Immature natural killer cell (primary cell): ENCODE measurements at regions not wholly inside any gene's neighbourhood (a gene's known extent, or its start where the extent isn't known, plus 50 kb on each side); places are given as distances from the start of the nearest gene placed in this dataset.

Source experiments
- DNase-seq, 3 donors: peaks; one replicate each; pipeline ENCODE4 v3.0.0; 2022; ENCODE audit warnings: mixed read lengths in 1 of 3
- H3K27ac Mint-ChIP-seq, 6 donors: one replicate each; pipeline ENCODE4 v1.8.0; 2020; ENCODE audit warnings: mixed read lengths in 6 of 6, mild to moderate bottlenecking in 5 of 6, inconsistent platforms in 4 of 6, moderate library complexity in 3 of 6
- H3K27me3 Mint-ChIP-seq, 3 donors: one replicate each; pipeline ENCODE4 v1.8.0; 2020 to 2021; ENCODE audit warnings: low read depth in 3 of 3, mild to moderate bottlenecking in 3 of 3, mixed read lengths in 3 of 3, moderate library complexity in 3 of 3, inconsistent platforms in 1 of 3
- H3K36me3 Mint-ChIP-seq, 3 donors: one replicate each; pipeline ENCODE4 v1.8.0; 2020; ENCODE audit warnings: mixed read lengths in 3 of 3, inconsistent platforms in 2 of 3, mild to moderate bottlenecking in 2 of 3
- H3K4me1 Mint-ChIP-seq, 2 donors: one replicate each; pipeline ENCODE4 v1.8.0; 2020; ENCODE audit warnings: inconsistent platforms in 2 of 2, mild to moderate bottlenecking in 2 of 2, mixed read lengths in 2 of 2, moderate library complexity in 1 of 2
- H3K4me3 Mint-ChIP-seq, 5 donors: one replicate each; pipeline ENCODE4 v1.8.0; 2020; ENCODE audit warnings: mild to moderate bottlenecking in 5 of 5, mixed read lengths in 5 of 5, inconsistent platforms in 3 of 5, moderate library complexity in 3 of 5
- H3K9me3 Mint-ChIP-seq, 6 donors: one replicate each; pipeline ENCODE4 v1.8.0; 2020; ENCODE audit warnings: mild to moderate bottlenecking in 6 of 6, mixed read lengths in 6 of 6, inconsistent platforms in 4 of 6, moderate library complexity in 3 of 6

DNA sequence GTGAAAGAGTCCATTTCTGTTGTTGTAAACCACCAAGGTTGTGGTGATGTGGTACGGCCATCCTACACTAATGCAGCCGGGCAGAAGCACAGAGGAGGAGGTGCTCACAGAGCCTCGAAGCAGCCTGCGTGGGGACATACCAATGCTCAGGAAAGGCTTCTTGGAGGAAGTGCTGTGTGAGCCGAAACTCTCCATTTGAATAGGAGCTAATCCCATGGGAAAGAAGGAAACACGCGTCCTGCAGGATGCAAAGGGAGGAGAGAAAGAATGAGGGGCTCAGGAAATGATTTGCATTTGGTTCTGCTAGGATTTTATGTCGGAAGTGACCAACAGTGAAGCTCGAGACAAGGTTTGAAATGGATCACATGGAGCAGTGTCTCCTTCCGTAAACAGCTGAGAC, 477.9 kb upstream of the ANKRD30A start:
- H3K27ac Mint-ChIP-seq, result no peak overlapping the region
- H3K36me3 Mint-ChIP-seq, result no peaks in the 10 kb centered on the region
- H3K4me3 Mint-ChIP-seq, result no peak overlapping the region
- no peaks in the 10 kb centered on the region for H3K4me1 Mint-ChIP-seq
- H3K27me3 Mint-ChIP-seq, result peaks cover 0 to 2% (median 0%) of the 10 kb centered on the region in 3 donors
- DNase-seq, result no peak
- peaks cover 0 to 15% (median 6%) of the 10 kb centered on the region in 6 donors for H3K9me3 Mint-ChIP-seq

DNA sequence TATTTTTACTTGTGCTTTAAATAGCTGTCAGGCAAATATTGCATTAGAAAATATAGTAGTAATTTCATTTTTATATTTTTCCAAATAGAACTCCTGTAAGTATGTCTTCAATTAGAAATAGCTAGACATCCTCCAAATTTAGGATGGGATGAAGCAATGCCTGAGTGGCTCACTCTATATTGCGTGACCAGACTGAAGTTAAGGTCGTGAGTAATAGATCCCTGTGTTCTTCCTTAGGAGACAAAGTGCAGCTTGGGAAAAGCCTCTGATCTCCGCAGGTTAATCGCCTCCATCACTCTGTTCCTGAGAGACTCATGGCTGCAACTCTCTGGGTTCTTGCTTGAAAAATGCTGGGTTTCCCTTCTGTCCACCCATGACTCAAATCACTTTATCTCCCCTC, 484.8 kb upstream of the ANKRD30A start:
- DNase-seq, result no peak
- no peaks in the 10 kb centered on the region for H3K36me3 Mint-ChIP-seq
- no peaks in the 10 kb centered on the region for H3K4me1 Mint-ChIP-seq
- H3K27me3 Mint-ChIP-seq, result peaks cover 0 to 2% (median 0%) of the 10 kb centered on the region in 3 donors
- H3K9me3 Mint-ChIP-seq, result peaks cover 0 to 14% (median 4%) of the 10 kb centered on the region in 6 donors
- H3K27ac Mint-ChIP-seq, result no peak overlapping the region
- H3K4me3 Mint-ChIP-seq, result no peak overlapping the region

DNA sequence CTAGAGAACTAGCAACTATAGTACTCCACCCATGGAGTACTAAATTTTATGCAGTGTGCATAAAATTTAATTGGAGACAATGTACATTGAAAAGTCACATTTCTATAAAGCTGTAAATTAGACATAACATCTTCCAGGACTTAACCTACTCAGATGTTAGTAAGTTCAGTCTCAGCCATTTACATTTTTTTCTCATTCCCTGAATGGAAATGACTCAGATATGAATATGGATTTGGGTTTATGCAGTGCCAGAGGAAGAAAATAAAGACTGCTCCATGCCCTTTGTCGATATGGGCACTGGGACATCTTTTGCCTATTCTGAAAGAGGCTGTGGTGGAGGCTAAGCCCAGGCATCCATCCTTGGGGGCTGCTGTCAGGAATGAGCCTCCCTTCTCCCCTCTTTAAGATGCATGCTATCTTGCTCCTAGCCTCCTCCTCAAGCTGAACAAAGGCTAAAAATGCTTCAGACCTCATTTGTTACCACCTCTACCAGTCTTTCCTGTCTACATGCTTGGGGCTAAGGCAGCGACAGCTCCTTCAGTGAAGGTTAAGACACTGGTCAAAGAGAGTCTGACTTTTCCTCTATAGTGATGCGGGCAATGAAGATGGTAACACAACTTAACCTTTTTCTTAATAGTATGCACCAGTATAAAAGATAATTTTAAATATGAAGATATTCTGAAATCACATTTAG, 486.8 kb upstream of the ANKRD30A start:
- no peaks in the 10 kb centered on the region for H3K4me1 Mint-ChIP-seq

DNA sequence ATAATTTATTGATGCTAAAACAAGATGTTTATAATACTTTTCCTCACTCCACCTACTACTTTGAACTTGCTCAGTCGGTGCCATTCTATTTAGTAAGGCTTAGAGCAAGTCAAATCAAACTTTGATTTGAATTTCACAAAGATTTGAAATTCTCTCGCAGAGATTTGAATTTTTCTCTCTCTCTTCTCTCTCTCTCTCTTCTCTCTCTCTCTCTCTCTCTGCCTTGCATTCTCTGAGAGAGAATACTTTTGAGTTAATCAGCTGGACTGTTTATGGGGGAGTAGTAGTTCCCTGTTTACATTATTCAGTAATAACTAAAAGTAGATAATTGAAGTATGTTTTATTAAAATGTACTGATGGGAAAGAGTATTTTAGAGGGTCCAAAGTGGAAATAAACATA, 488.5 kb upstream of the ANKRD30A start:
- Mint-ChIP-seq H3K27me3 (no peaks in the 10 kb centered on the region), H3K9me3 (peaks cover under 1 to 22% (median 5%) of the 10 kb centered on the region in 6 donors), H3K4me1 (no peaks in the 10 kb centered on the region), H3K36me3 (no peaks in the 10 kb centered on the region), H3K4me3 (no peak overlapping the region), H3K27ac (no peak overlapping the region)
- DNase-seq, result no peak

More for the DNA sequence above, 486.8 kb upstream of the ANKRD30A start:
- Mint-ChIP-seq H3K27ac (no peak overlapping the region), H3K9me3 (peaks cover 0 to 19% (median 4%) of the 10 kb centered on the region in 6 donors), H3K4me3 (no peak overlapping the region), H3K36me3 (no peaks in the 10 kb centered on the region), H3K27me3 (no peaks in the 10 kb centered on the region)
- no peak for DNase-seq

DNA sequence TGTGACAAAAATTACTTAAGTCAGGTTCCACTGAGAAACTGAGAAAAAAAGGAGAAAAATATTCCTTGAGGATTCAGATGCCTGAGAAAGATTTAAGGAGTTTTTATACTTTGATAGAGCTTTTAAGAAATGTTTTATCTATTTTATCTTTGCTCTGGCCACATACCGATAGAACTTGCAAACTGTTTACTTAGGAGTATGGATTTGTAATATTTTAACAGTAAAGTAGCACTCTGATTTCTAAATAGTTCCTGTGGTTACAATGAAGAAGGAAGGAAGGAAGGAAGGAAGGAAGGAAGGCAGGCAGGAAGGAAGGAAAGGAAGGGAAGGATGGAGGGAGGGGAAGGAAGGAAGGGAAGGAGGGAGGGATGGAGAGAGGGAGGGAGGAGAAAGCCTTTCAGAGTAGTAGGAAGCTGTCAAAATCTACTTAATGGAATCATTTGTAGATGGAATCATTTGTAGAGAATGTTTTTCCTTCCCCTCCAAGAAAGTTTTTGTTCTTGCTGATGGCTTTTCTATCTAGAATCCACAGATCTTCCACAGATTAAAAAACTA, 489.0 kb upstream of the ANKRD30A start:
- H3K27me3 Mint-ChIP-seq, result peaks cover 0 to 1% (median under 1%) of the 10 kb centered on the region in 3 donors
- no peaks in the 10 kb centered on the region for H3K36me3 Mint-ChIP-seq
- peaks cover 0 to 21% (median 5%) of the 10 kb centered on the region in 6 donors for H3K9me3 Mint-ChIP-seq
- no peak overlapping the region for H3K4me3 Mint-ChIP-seq
- H3K27ac Mint-ChIP-seq, result no peak overlapping the region
- DNase-seq, result no peak
- H3K4me1 Mint-ChIP-seq, result no peaks in the 10 kb centered on the region

DNA sequence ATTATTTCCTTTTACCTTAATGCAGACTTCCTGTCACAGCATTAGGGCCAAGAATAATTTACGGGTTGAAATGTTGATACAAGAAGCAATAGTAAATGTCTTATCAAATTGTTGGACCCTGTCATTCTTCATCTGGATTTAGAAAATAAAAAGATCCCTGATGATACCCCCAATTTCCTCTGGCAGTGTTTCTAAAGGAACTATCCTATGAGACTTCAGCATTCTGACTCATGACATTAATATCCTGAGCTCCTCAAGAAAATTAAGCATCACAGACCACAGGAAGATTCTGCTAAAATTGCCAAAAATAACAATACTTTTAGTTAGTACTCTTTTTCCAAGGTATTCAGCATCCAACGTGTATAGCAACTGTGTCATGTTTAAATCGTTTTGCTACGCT, 490.5 kb upstream of the ANKRD30A start:
- H3K27ac Mint-ChIP-seq, result no peak overlapping the region
- no peak for DNase-seq
- no peak overlapping the region for H3K4me3 Mint-ChIP-seq
- no peaks in the 10 kb centered on the region for H3K4me1 Mint-ChIP-seq
- H3K9me3 Mint-ChIP-seq, result peaks cover 0 to 23% (median 4%) of the 10 kb centered on the region in 6 donors
- H3K27me3 Mint-ChIP-seq, result peaks cover 0 to 2% (median 2%) of the 10 kb centered on the region in 3 donors
- H3K36me3 Mint-ChIP-seq, result no peaks in the 10 kb centered on the region

DNA sequence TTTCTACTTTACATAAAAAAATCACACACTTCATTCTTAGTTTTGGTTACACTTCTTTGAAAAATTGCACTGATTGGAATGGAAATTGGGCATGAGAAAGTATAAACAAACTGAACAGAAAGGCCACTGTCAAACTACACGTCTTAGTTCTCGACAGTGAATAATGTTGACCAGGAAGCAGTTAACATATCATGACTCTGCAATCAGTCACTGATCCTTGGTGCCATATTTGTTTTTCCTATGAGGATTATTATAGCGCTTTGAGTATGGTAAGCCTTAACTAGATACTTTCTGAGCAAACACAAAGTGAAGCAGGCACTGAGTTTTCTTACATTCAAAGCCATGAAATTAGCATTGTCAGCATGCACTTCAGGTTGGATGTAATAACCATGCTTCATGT, 495.1 kb upstream of the ANKRD30A start:
- H3K9me3 Mint-ChIP-seq, result peaks cover 2 to 33% (median 10%) of the 10 kb centered on the region in 6 donors
- no peaks in the 10 kb centered on the region for H3K36me3 Mint-ChIP-seq
- no peak for DNase-seq
- no peak overlapping the region for H3K4me3 Mint-ChIP-seq
- H3K27me3 Mint-ChIP-seq, result peaks cover 0 to 3% (median 2%) of the 10 kb centered on the region in 3 donors
- no peaks in the 10 kb centered on the region for H3K4me1 Mint-ChIP-seq
- no peak overlapping the region for H3K27ac Mint-ChIP-seq

DNA sequence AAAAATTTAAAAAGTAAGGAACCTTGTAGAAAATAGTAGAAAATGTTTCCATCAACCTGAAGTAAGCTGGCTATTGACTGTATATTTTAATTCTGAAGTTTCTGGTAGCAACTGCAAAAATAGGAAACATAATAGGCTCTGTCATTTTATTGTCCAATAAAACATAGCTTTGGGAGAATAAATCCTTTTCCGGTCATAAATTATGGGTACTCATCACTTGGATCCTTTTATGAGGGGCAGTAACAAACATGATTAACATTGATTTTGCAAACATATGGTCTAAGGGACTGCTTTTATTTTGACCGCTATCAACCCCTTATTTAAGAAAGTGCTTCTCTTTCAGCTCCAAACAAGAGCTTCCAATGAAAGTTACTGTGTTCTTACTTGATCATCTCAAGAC, 495.9 kb upstream of the ANKRD30A start:
- H3K4me3 Mint-ChIP-seq, result no peak overlapping the region
- H3K9me3 Mint-ChIP-seq, result peaks cover 2 to 34% (median 10%) of the 10 kb centered on the region in 6 donors
- no peaks in the 10 kb centered on the region for H3K4me1 Mint-ChIP-seq
- peaks cover 0 to 4% (median 2%) of the 10 kb centered on the region in 3 donors for H3K27me3 Mint-ChIP-seq
- no peak for DNase-seq
- no peaks in the 10 kb centered on the region for H3K36me3 Mint-ChIP-seq
- no peak overlapping the region for H3K27ac Mint-ChIP-seq

DNA sequence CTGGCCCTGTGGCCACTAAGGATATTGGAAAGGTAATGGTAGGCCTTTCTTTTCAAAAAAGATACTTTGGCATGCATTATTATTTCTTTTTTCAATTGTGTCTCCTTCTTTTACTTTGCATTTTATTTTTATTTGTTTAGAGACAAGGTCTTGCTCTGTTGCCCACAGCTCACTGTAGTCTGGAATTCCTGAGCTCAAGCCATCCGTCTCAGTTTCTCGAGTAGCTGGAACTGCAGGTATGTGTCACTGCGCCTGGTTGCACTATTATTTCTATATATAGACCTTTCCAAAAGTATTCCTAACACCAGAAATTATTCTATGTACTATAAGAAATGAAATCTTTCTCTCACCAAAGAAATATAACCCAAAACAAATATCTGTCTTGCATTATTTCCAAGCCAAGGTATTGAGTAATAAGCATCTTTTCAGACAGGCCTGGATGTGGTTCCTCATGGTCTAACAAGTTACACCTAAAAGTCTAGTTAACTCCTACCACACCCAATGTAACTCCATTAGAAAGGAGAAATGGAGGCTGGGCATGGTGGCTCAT, 500.8 kb upstream of the ANKRD30A start:
- Mint-ChIP-seq H3K4me1 (no peaks in the 10 kb centered on the region), H3K27ac (no peak overlapping the region), H3K27me3 (peaks cover 0 to 2% (median 0%) of the 10 kb centered on the region in 3 donors), H3K9me3 (peaks cover 5 to 42% (median 12%) of the 10 kb centered on the region in 6 donors), H3K36me3 (no peaks in the 10 kb centered on the region), H3K4me3 (no peak overlapping the region)
- no peak for DNase-seq

DNA sequence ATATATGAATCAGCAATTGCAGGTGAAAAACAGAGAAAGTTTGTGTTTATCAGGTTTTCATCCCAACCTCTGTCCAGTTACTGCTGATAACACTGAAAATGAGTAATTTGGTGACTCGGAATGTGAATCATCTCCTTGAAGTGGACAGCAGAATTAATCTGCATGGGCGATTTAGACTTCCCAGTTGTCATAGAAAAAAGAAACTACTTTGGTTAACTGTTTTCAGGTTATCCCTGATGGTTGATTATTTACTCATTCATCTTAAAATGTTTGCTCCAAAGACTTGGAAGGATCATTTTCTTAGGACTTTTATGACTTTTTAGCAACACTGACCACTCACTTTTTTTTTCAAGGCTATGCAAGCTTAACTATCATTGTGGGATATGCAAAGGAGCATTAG, 504.1 kb upstream of the ANKRD30A start:
- no peak for DNase-seq
- peaks cover 5 to 36% (median 12%) of the 10 kb centered on the region in 6 donors for H3K9me3 Mint-ChIP-seq
- H3K36me3 Mint-ChIP-seq, result no peaks in the 10 kb centered on the region
- no peak overlapping the region for H3K27ac Mint-ChIP-seq
- no peaks in the 10 kb centered on the region for H3K4me1 Mint-ChIP-seq
- H3K4me3 Mint-ChIP-seq, result no peak overlapping the region
- H3K27me3 Mint-ChIP-seq, result peaks cover 0 to 2% (median 2%) of the 10 kb centered on the region in 3 donors

DNA sequence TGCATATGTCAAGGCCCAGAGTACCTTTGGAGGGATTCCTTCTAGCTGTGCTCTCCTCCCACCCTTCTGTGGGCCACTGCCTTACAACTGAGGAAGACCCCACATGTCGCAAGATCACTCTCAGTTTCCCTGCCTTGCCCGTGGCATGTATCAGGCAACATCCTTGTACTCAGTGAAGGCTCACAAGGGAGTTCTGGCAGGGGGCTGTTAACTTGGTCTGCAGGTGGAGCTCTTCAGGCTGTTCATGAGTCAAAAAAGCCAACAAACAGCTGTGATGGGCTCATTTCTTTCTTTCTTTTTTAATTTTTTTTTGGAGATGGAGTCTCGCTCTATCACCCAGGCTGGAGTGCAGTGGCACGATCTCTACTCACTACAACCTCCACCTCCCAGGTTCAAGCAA, 513.0 kb upstream of the ANKRD30A start:
- Mint-ChIP-seq H3K27ac (no peak overlapping the region), H3K27me3 (no peaks in the 10 kb centered on the region), H3K36me3 (no peaks in the 10 kb centered on the region), H3K4me3 (no peak overlapping the region), H3K9me3 (peaks cover 0 to 8% (median 3%) of the 10 kb centered on the region in 6 donors), H3K4me1 (no peaks in the 10 kb centered on the region)
- DNase-seq, result no peak

DNA sequence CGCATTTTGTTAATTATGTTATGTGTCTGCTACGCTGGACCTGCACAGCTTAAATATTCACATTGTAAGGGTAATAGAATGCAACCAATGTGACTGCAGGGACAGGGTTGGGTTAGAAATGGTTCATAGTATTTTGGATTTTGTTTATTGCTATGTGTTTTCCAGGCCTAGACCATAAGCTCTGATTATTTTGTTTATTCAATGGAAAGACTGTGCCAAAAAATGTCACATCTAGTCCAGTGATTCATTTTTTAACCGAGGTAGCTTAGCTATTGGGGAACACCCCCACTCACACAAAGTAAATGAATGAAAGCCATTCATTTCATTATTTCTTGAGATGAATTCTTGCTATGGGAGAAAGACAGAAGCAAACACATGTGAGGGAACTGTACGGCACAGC, 516.5 kb upstream of the ANKRD30A start:
- Mint-ChIP-seq H3K27me3 (no peaks in the 10 kb centered on the region), H3K4me1 (no peaks in the 10 kb centered on the region), H3K4me3 (no peak overlapping the region), H3K27ac (no peak overlapping the region), H3K9me3 (peaks cover 0 to 6% (median 3%) of the 10 kb centered on the region in 6 donors), H3K36me3 (no peaks in the 10 kb centered on the region)
- DNase-seq, result no peak

DNA sequence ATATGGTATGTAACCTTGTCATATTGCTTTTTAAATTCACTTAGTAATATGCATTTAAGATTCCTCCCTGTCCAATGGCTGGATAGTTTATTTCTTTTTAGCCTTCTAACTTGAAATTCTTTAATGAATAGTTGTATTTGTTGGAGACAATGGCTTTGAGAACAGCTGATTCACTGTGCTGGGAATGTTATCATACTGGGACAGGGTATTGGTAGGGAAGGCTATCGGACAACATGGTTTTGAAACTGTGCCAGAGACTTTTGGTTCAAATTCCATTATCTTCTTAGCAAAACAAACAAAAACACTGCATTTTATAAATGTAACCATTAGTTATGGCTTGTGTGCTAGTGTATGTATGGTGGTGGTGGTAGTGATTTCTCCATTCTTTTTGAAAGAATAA, 517.1 kb upstream of the ANKRD30A start:
- Mint-ChIP-seq H3K4me1 (no peaks in the 10 kb centered on the region), H3K4me3 (no peak overlapping the region), H3K36me3 (no peaks in the 10 kb centered on the region), H3K27ac (no peak overlapping the region), H3K27me3 (no peaks in the 10 kb centered on the region), H3K9me3 (peaks cover 0 to 4% (median 1%) of the 10 kb centered on the region in 6 donors)
- no peak for DNase-seq

DNA sequence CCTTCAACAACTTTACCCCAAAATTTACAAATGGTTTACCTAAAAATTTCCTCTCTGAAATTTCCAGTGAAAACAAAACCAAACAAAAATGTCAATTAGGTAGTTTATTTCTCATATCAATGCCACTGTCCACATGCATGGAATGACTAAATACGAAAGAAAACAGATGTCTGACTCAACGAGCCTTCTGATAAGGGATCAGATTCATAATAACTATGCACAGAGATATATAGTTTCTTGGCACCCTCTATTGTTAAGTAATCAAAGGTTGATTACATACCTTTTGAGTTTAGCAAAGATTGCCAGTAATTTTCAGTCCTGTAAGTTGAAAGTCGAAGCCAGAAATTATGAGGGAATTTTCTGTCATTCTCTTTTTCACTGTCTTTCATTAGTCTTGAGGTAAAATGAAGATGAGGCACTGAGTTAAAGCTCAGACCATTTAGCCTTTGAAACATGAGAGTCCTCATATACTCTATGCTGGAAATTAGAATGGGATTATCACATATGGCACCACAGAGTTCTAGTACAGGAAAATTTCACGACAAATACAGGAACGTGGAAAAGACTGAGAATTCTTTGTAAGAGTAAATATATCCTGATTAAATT, 519.1 kb upstream of the ANKRD30A start:
- H3K27me3 Mint-ChIP-seq, result no peaks in the 10 kb centered on the region
- H3K4me1 Mint-ChIP-seq, result no peaks in the 10 kb centered on the region
- no peaks in the 10 kb centered on the region for H3K36me3 Mint-ChIP-seq
- H3K27ac Mint-ChIP-seq, result no peak overlapping the region
- no peak overlapping the region for H3K4me3 Mint-ChIP-seq
- DNase-seq, result no peak
- H3K9me3 Mint-ChIP-seq, result peaks cover 0 to 3% (median 0%) of the 10 kb centered on the region in 6 donors
